GM23338 (cell line): ENCODE measurements at regions not wholly inside any gene's neighbourhood (a gene's known extent, or its start where the extent isn't known, plus 50 kb on each side); places are given as distances from the start of the nearest gene placed in this dataset.

ENCODE experiments used
- ATAC-seq: fragments of 200-7000 bp; cut with Tn5 transposase; 3 replicates; pipeline ENCODE4 v1.9.1; 2020
- DNase-seq: peaks from one replicate; pipeline ENCODE4 v3.0.0-alpha.2; 2015; ENCODE audit warnings: low spot score
- H2AFZ ChIP-seq: fragments of 200-600 bp; sonication (generic); 2 replicates; pipeline ENCODE4 v1.8.0; 2016; ENCODE audit warnings: antibody characterized with exemption, mild to moderate bottlenecking, moderate library complexity
- H3F3A ChIP-seq: fragments of 200-600 bp; sonication (generic); replicated peaks from 2 replicates; pipeline ENCODE4 v1.8.0; 2017; ENCODE audit warnings: antibody characterized with exemption, mixed run types, low read depth
- H3K27ac ChIP-seq: fragments of 200-600 bp; sonication (generic); 2 replicates; pipeline ENCODE4 v1.6.1; 2016; ENCODE audit warnings: low read depth
- H3K27me3 ChIP-seq: fragments of 200-600 bp; sonication (generic); 2 replicates; pipeline ENCODE4 v1.8.0; 2016; ENCODE audit warnings: mild to moderate bottlenecking, mixed run types, moderate library complexity; ENCODE audit not compliant: insufficient read depth
- H3K36me3 ChIP-seq: fragments of 200-600 bp; sonication (generic); 2 replicates; pipeline ENCODE4 v1.8.0; 2016; ENCODE audit warnings: mild to moderate bottlenecking; ENCODE audit not compliant: insufficient read depth
- H3K4me1 ChIP-seq: fragments of 200-600 bp; sonication (generic); 2 replicates; pipeline ENCODE4 v1.8.0; 2016; ENCODE audit warnings: mild to moderate bottlenecking, moderate library complexity; ENCODE audit not compliant: insufficient read depth
- H3K4me2 ChIP-seq: fragments of 200-600 bp; sonication (generic); 2 replicates; pipeline ENCODE4 v1.7.1; 2017; ENCODE audit warnings: mixed run types
- H3K4me3 ChIP-seq: fragments of 200-600 bp; sonication (generic); 2 replicates; pipeline ENCODE4 v1.6.1; 2016; ENCODE audit warnings: mixed run types
- H3K79me2 ChIP-seq: fragments of 200-600 bp; sonication (generic); replicated peaks from 2 replicates; pipeline ENCODE4 v1.8.0; 2017; ENCODE audit warnings: mild to moderate bottlenecking; ENCODE audit not compliant: insufficient read depth
- H3K9me2 ChIP-seq: fragments of 200-600 bp; sonication (generic); 2 replicates; pipeline ENCODE4 v1.8.0; 2017; ENCODE audit not compliant: insufficient read depth
- H4K20me1 ChIP-seq: fragments of 200-600 bp; sonication (generic); replicated peaks from 2 replicates; pipeline ENCODE4 v1.8.0; 2017; ENCODE audit warnings: mild to moderate bottlenecking; ENCODE audit not compliant: insufficient read depth
- H3K27ac Mint-ChIP-seq: 2 replicates; pipeline ENCODE4 v1.8.0; 2020; ENCODE audit warnings: inconsistent platforms, mild to moderate bottlenecking, moderate library complexity, mixed read lengths
- H3K27me3 Mint-ChIP-seq: 3 replicates; pipeline ENCODE4 v1.8.0; 2022; ENCODE audit warnings: low read depth, mild to moderate bottlenecking, moderate library complexity, mixed read lengths, inconsistent platforms; ENCODE audit not compliant: insufficient read depth, poor library complexity
- H3K36me3 Mint-ChIP-seq: 3 replicates; pipeline ENCODE4 v1.8.0; 2021; ENCODE audit warnings: low read depth, mild to moderate bottlenecking, inconsistent platforms, moderate library complexity, mixed read lengths
- H3K4me1 Mint-ChIP-seq: 3 replicates; pipeline ENCODE4 v1.8.0; 2020; ENCODE audit warnings: mild to moderate bottlenecking, inconsistent platforms, mixed read lengths
- H3K4me3 Mint-ChIP-seq: 3 replicates; pipeline ENCODE4 v1.8.0; 2021; ENCODE audit warnings: moderate library complexity, mild to moderate bottlenecking, inconsistent platforms, mixed read lengths
- H3K9me3 Mint-ChIP-seq: 3 replicates; pipeline ENCODE4 v1.8.0; 2020; ENCODE audit warnings: moderate library complexity, mild to moderate bottlenecking, inconsistent platforms, mixed read lengths
- CREB1 ChIP-seq: fragments of 250-450 bp; sonication (Bioruptor Pico); IDR thresholded peaks from 2 replicates; pipeline ENCODE4 v1.5.0; 2020; ENCODE audit warnings: low read depth, mild to moderate bottlenecking, moderate library complexity
- CTCF ChIP-seq, 2 experiments: fragments of 200-600 bp in 1 of 2; sonication (generic) in 1 of 2; conservative IDR thresholded peaks; 2 replicates each; pipeline versions ENCODE4 v1.5.1 to v1.6.1; 2016 to 2017; ENCODE audit warnings: antibody characterized with exemption in 2 of 2, low read depth in 2 of 2, mild to moderate bottlenecking in 2 of 2, moderate library complexity in 1 of 2
- EZH2 ChIP-seq: fragments of 200-600 bp; sonication (generic); IDR thresholded peaks from one replicate; pipeline ENCODE4 v1.8.0; 2017; ENCODE audit warnings: antibody characterized with exemption, mild to moderate bottlenecking, low read depth; ENCODE audit not compliant: unreplicated experiment
- EZH2phosphoT487 ChIP-seq: fragments of 200-600 bp; sonication (generic); IDR thresholded peaks from one replicate; pipeline ENCODE4 v1.8.1; 2018; ENCODE audit warnings: antibody characterized with exemption; ENCODE audit not compliant: unreplicated experiment
- JUNB ChIP-seq: IDR thresholded peaks from one replicate; pipeline ENCODE4 v1.6.1; 2016; ENCODE audit warnings: antibody characterized with exemption; ENCODE audit not compliant: unreplicated experiment
- NANOG ChIP-seq: IDR thresholded peaks from 2 replicates; pipeline ENCODE4 v1.6.1; 2016; ENCODE audit warnings: antibody characterized with exemption, borderline replicate concordance
- POLR2AphosphoS5 ChIP-seq: IDR thresholded peaks from 2 replicates; pipeline ENCODE4 v1.6.1; 2016; ENCODE audit warnings: antibody characterized with exemption, low read depth
- REST ChIP-seq: IDR thresholded peaks from one replicate; pipeline ENCODE4 v1.6.1; 2018; ENCODE audit warnings: antibody characterized with exemption; ENCODE audit not compliant: unreplicated experiment
- STAT1 ChIP-seq: IDR thresholded peaks from one replicate; pipeline ENCODE4 v1.6.1; 2016; ENCODE audit warnings: antibody characterized with exemption; ENCODE audit not compliant: unreplicated experiment
- ZNF114 ChIP-seq: fragments of 250-450 bp; sonication (Bioruptor Pico); IDR thresholded peaks from 2 replicates; pipeline ENCODE4 v1.5.0; 2020; ENCODE audit warnings: mild to moderate bottlenecking, moderate library complexity
- ZNF331 ChIP-seq: fragments of 250-450 bp; sonication (Bioruptor Pico); IDR thresholded peaks from 2 replicates; pipeline ENCODE4 v1.5.0; 2020; ENCODE audit warnings: low read depth, mild to moderate bottlenecking, moderate library complexity
- ZNF462 ChIP-seq: fragments of 250-450 bp; sonication (Bioruptor Pico); IDR thresholded peaks from 2 replicates; pipeline ENCODE4 v1.5.0; 2020; ENCODE audit warnings: mild to moderate bottlenecking, moderate library complexity
- TF ChIP-seq, protein P1 (sequence below): IDR thresholded peaks from 2 replicates; pipeline ENCODE4 v1.6.1; 2016; ENCODE audit warnings: antibody characterized with exemption

- no peaks in the 10 kb centered on the region for H3K27me3 Mint-ChIP-seq
- H3K36me3 Mint-ChIP-seq, result no peaks in the 10 kb centered on the region
- no peak overlapping the region; the same call in 1 of the 2 replicates for H3K27ac Mint-ChIP-seq
- ATAC-seq (no peak), DNase-seq (no peak)
- Histone ChIP-seq H3K4me1 (peaks cover 15% of the 10 kb centered on the region), H4K20me1 (no peaks in the 10 kb centered on the region), H3K36me3 (no peaks in the 10 kb centered on the region), H3K4me3 (no peak overlapping the region), H3K79me2 (no peaks in the 10 kb centered on the region), H3K27me3 (no peaks in the 10 kb centered on the region), H2AFZ (no peak overlapping the region), H3K4me2 (no peak overlapping the region), H3K9me2 (no peaks in the 10 kb centered on the region), H3F3A (no peaks in the 10 kb centered on the region), H3K27ac (no peak overlapping the region)
- H3K4me1 Mint-ChIP-seq, result peaks cover 16% of the 10 kb centered on the region
- TF ChIP-seq EZH2 (no peak), STAT1 (no peak), CTCF (conservative IDR thresholded peaks at IDR 0.05; ENCODE audit: low read depth in 2 of 2) (no peak), ZNF331 (CRISPR knock-in tag) (no peak), EZH2phosphoT487 (no peak), ZNF114 (CRISPR knock-in tag) (no peak), ZNF462 (CRISPR knock-in tag) (no peak), JUNB (no peak), NANOG (no peak), REST (no peak), CREB1 (CRISPR knock-in tag) (no peak), POLR2AphosphoS5 (no peak)
- TF ChIP-seq, protein P1, sequence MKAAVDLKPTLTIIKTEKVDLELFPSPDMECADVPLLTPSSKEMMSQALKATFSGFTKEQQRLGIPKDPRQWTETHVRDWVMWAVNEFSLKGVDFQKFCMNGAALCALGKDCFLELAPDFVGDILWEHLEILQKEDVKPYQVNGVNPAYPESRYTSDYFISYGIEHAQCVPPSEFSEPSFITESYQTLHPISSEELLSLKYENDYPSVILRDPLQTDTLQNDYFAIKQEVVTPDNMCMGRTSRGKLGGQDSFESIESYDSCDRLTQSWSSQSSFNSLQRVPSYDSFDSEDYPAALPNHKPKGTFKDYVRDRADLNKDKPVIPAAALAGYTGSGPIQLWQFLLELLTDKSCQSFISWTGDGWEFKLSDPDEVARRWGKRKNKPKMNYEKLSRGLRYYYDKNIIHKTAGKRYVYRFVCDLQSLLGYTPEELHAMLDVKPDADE, result no peak
- H3K9me3 Mint-ChIP-seq, result no peaks in the 10 kb centered on the region
- no peak overlapping the region for H3K4me3 Mint-ChIP-seq
These were observed 199.2 kb downstream of the S1PR1 start for GRCh38 chr1:101435831-101436511.
